Fibroblast of gingiva (primary cell): ENCODE measurements at regions not wholly inside any gene's neighbourhood (a gene's known extent, or its start where the extent isn't known, plus 50 kb on each side); places are given as distances from the start of the nearest gene placed in this dataset.

Experiments
- DNase-seq: peaks from one replicate; pipeline ENCODE4 v3.0.0-alpha.2; 2011; ENCODE audit warnings: low read depth

DNA sequence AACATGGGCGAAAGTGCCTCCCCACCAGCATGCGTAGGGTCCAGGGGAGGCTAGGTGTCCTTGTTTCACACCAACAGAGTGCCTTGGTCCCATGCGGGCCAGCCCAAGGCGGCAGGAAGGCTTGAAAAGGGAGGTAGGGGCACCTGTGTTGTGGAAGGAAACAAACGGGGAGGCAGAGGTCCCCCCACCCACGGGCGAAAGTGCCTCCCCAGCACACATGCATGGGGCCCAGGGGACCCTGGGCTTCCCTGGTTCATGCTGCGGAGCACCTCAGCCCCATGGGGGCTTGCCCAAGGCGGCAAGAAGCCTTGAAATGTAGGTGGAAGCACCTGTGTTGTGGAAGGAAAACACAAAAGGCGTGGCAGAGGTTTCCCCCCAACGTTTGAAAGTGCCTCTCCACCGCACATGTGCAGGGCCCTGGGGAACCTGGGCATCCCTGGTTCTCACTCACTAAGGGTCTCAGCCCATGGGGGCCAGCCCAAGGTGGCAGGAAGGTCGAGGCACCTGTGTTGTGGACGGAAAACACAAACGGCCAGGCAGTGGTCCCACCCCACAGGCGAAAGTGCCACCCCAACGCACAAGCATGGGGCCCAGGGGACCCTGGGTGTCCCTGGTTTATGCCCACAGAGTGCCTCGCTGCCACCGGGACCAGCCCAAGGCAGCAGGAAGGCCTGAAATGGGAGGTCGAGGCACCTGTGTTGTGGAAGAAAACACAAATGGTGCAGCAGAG, 374.7 kb downstream of the ALG10 start:
- DNase-seq: no peak

DNA sequence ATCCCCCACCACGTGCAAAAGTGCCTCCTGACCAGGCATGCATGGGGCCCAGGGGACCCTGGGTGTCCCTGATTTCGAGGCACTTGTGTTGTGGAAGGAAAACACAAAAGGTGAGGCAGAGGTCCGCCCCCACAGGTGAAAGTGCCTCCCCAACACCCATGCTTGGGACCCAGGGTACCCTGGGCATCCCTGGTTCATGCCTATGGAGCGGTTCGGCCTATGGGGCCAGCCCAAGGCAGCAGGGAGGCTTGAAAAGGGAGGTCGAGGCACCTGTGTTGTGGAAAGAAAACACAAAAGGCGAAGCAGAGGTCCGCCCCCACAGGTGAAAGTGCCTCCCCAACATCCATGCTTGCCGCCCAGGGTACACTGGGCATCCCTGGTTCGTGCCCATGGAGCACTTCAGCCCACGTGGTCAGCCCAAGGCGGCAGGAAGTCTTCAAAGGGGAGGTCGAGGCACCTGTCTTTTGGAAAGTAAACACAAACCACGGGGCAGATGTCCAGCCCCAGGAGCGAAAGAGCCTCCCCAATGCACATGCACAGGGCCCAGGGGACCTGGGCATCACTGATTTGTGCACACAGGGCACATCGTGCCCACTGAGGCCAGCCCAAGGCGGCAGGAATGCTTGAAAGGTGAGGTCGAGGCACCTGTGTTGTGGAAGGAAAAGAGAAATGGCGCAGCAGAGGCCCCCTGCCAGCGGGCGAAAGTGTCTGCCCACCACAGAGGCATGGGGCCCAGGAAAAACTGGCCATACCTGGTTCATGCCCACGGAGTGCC, 375.5 kb downstream of the ALG10 start:
- no peak for DNase-seq

DNA sequence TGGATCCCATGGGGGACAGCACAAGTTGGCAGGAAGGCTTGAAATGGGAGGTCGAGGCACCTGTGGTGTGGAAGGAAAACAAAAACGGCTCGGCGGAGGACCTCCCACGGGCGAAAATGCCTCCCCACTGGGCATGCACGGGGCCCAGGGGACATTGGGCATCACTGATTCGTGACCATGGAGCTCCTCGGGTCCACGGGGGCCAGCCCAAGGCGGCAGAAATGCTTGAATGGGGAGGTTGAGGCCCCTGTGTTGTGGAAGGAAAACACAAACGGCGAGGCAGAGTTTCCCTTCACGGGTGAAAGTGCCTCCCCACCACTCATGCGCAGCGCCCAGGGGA, 376.0 kb downstream of the ALG10 start:
- DNase-seq: no peak

DNA sequence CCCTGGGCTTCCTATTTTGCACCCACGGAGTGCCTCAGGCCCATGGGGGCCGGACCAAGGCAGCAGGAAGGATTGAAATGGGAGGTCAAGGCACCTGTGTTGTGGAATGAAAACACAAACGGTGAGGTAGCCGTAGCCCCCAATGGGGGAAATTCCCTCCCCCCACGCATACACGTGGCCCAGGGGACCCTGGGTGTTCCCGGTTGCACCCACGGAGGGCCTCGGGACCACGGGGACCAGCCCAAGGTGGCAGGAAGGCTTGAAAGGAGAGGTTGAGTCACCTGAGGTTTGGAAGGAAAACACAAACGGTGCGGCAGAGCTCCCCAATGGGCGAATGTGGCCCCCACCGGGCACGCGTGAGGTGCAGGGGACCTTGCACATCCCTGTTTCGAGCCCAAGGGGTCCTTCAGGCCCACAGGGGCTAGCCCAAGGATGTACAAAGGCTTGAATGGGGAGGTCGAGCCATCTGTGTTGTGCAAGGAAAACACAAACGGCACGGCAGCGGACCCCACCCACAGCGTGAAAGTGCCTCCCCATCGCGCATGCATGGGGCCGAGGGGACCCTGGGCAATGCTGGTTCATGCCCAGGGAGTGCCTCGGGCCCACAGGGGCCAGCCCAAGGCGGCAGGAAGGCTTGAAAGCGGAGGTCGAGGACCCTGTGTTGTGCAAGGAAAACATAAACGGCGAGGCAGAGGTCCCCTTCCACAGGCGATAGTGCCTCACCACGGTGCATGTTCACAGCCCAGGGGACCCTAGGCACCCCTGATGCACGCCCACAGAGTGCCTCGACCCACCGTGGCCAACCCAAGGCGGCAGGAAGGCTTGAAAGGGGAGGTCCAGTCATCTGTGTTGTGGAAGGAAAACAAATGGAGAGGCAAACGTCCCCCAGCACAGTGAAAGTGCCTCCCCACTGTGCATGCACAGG, 376.7 kb downstream of the ALG10 start:
- DNase-seq: no peak

DNA sequence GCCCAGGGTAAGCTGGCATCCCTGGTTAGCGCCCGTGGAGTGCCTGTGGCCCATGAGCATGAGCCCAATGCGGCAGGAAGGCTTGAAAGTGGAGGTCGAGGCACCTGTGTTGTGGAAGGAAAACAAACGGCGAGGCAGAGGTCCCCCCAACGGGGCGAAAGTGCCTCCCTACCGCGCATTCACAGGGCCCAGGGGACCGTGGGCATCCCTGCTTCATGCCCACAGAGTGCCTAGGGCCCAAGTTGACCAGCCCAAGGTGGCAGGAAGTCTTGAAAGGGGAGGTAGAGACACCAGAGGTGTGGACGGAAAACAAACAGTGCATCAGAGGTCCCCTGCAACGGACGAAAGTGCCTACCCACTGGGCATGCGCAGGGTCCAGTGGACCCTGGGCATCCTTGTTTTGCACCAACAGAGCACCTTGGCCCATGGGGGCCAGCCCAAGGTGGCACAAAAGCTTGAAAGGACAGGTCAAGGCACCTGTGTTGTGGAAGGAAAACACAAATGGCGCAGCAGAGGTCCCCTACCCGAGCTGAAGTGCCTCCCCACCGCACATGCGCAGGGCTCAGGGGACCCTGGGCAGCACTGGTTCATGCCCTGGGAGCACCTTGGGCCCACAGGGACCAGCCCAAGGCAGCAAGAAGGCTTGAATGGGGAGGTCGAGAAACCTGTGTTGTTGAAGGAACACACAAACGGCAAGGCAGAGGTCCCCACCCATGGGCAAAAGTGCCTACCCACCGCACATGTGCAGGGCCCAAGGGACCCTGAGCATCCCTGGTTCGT, 377.5 kb downstream of the ALG10 start:
- DNase-seq: no peak

DNA sequence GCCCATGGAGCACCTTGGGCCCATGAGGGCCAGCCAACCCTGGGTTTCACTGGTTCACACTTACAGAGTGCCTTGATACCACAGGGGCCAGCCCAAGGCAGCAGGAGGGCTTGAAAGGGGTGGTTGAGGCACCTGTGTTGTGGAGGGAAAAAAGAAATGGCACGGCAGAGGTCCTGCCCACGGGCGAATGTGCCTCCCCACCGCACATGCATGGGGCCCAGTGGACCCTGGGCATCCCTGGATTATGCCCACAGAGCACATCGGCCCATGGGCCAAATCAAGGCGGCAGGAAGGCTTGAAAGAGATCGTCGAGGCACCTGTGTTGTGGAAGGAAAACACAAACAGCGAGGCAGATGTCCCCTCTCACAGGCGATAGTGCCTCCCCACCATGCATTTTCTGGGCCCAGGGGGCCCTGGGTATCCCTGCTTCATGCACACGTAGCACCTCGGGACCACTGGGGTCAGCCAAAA, 378.1 kb downstream of the ALG10 start:
- DNase-seq: no peak

DNA sequence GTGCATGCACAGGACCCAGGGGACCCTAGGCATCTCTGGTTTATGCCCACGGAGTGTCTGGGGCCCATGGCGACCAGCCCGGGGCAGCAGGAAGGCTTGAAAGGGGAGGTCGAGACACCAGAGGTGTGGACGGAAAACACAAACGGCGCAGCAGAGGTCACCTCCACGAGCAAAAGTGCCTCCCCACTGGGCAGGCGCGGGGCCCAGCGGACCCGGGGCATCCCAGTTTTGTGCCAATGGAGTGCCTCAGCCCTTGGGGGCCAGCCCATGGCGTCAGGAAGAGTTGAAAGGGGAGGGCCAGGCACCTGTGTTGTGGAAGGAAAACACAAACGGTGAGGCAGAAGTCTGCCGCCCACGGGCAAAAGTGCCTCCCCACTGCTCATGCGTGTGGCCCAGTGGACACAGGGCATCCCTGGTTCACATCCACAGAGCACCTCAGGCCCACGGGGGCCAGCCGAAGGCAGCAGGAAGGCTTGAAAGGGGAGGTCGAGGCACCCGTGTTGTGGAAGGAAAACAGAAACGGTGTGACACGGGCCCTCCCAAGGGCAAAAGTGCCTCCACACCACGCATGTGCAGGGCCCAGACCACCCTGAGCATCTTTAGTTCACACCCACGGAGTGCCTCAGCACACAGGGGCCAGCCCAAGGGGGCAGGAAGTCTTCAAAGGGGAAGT, 378.8 kb downstream of the ALG10 start:
- DNase-seq: no peak

DNA sequence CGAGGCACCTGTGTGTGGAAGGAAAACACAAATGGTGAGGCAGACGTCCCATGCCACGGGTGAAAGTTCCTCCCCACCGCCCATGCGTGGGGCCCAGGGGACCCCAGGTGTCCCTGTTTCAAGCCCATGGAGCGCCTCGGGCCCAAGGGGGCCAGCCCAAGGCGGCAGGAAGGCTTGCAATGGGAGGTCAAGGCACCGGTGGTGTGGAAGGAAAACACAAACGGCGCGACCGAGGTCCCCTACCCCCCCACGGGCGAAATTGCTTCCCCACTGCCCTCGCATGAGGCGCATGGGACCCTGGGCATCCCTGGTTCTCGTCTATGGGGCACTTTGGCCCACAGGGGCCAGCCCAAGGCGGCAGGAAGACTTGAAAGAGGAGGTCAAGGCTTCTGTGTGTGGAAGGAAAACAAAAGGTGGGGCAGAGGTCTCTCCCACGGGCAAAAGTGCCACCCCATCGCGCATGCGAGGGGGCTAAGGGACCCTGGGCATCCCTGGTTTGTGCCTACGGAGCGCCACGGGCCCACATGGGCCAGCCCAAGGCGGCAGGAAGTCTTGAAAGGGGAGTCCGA, 379.4 kb downstream of the ALG10 start:
- DNase-seq: no peak

DNA sequence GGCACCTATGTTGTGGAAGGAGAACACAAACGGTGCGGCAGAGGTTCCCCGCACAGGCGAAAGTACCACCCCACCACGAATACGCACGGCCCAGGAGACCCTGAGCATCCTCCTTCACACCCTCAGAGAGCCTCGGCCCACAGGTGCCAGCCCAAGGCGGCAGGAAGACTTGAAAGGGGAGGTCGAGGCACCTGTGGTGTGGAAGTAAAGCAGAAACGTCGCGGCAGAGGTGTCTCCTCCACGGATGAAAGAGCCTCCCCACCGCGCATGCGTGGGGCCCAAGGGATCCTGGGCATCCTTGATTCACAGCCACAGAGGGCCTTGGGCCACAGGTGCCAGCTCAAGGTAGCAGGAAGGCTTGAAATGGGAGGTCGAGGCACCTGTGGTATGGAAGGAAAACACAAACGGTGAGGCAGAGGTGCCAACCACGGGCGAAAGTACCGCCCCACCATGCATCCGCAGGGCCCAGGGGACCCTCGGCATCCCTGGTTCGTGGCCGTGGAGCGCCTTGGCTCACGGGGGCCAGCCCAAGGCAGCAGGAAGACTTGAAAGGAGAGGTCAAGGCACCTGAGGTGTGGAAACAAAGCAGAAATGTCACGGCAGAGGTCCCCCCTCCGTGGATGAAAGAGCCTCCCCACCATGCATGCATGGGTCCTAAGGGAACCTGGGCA, 380.1 kb downstream of the ALG10 start:
- no peak for DNase-seq

DNA sequence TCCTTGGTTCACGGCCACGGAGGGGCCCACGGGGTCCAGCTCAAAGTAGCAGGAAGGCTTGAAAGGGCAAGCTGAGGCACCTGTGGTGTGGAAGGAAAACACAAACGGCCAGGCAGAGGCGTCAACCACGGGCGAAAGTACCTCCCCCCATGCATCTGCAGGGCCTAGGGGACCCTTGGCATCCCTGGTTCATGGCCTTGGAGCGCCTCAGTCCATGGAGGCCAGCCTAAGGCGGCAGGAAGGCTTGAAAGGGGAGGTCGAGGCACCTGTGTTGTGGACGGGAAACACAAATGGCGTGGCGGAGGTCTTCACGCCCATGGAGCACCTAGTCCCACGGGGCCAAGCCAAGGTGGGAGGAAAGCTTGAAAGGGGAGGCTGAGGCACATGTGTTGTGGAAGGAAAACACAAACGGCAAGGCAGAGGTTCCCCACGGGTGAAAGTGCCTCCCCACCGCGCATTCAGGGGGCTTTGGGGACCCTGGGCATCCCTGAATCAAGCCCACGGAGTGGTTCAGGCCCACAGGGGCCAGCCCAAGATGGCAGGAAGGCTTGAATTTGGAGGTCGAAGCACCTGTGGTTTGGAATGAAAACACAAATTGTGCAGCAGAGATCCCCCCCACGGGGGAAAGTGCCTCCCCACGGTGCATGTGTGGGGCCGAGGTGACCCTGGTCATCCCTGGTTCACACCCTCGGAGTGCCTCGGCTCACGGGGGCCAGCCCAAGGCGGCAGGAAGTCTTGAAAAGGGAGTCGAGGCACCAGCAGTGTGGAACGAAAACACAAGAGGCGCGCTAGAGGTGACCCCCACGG, 380.8 kb downstream of the ALG10 start:
- no peak for DNase-seq

DNA sequence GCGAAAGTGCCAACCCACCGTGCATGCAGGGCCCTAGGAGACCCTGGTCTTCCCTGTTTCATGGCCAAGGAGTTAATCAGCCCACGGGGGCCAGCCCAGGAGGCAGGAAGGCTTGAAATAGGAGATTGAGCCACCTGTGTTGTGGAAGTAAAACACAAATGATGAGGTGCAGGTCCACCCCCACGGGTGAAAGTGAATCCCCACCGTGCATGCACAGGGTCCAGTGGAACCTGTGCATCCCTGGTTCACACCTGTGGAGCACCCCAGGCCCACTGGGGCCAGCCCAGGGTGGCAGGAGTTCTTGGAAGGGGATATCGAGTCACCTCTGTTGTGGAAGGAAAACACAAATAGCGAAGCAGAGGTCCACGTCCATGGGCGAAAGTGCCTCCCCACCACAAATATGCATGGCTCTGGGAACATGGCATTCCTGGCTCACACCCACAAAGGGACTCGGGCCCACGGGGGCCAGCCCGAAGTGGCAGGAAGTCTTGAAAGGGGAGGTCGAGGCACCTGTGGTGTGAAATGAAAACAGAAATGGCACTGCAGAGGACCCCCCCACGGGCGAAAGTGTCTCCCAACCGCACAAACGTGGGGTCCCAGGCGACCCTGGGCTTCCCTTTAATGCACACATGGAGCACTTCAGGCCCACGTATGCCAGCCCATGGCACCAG, 381.5 kb downstream of the ALG10 start:
- no peak for DNase-seq

DNA sequence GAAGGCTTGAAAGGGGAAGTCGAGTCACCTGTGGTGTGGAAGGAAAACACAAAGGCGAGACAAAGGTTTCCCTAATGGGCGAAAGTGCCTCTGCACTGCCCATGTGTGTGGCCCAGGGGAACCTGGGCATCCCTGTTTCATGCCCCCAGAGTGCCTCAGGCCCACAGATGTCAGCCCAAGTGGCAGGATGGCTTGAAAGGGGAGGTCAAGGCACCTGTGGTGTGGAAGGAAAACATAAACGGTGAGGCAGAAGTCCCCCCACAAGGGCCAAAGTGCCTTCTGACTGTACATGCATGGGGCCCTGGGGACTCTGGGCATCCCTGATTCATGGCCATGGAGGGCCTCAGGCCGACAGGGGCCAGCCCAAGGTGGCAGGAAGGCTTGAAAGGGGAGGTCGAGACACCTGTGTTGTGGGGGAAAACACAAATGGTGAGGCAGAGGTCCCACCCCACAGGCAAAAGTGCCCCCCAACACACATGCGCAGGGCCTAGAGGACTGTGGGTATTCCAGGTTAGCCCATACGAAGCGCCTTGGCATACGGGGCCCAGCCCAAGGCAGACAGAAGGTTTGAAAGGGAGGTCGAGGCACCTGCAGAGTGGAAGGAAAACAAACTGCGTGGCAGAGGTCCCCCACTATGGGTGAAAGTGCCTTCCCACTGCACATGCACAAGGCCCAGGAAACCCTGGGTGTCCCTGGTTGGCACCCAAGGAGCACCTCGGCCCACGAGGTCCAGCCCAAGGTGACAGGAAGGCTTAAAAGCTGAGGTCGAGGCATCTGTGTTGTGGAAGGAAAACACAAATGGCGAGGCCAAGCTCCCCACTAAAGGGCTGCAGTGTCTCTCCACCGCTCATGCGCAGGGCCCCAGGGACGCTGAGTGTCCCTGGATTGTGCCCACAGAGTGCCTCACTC, 382.3 kb downstream of the ALG10 start:
- DNase-seq: no peak

DNA sequence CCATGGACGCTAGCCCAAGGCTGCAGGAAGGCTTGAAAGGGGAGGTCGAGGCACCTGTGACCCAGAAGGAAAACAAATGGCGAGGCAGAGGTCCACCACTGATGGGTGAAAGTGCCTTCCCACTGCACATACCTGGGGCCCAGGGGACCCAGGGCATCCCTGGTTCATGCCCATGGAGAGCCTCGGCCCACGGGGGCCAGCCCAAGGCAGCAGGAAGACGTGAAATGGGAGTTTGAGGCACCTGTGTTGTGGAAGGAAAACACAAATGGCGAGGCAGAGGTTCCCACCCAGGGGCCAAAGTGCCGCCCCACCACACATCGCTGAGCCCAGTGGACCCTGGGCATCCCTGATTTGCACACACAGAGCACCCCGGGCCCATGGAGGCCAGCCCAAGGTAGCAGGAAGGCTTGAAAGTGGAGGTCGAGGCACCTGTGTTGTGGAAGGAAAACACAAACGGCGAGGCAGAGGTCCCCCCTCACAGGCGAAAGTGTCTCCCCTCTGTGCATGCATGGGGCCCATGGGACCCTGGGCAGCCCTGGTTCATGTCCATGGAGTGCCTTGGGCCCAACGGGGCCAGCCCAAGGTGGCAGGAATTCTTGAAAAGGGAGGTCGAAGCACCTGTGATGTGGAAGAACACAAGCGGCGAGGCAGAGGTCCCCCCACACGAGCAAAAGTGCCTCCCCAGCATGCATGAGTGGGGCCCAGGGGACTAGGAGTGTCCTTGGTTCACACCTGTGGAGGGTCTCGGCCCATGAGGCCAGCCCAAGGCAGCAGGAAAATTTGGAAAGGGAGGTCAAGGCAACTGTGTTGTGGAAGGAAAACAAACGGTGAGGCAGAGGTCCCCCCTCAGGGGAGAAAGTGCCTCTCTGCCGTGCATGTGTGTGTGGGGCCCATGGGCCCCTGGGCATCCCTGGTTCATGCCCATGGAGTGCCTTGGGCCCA, 383.3 kb downstream of the ALG10 start:
- DNase-seq: no peak

DNA sequence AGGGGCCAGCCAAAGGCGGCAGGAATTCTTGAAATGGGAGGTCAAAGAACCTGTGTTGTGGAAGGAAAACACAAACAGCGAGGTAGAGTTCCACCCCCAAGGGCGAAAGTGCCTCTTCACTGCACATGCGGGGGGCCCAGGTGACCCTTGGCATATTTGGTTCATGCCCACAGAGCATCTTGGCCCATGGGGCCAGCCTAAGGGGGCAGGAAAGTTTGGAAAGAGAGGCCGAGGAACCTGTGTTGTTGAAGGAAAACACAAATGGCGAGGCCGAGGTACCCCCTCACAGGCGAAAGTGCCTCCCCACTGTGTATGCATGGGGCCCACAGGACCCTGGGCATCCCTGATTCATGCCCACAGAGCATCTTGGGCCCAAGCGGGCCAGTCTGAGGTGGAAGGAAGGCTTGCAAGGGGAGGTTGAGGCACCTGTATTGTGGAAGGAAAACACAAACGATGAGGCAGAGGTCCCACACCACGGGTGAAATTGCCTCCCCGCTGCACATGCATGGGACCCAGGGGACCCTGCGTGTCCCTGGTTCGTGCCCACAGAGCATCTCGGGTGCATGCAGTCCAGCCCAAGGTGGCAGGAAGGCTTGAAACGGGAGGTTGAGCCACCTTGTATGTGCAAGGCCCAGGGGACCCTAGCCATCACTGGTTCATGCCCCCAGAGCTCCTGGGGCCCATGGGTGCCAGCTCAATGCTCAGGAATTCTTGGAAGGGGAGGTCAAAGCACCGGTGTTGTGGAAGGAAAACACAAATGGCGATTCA, 384.1 kb downstream of the ALG10 start:
- DNase-seq: no peak

DNA sequence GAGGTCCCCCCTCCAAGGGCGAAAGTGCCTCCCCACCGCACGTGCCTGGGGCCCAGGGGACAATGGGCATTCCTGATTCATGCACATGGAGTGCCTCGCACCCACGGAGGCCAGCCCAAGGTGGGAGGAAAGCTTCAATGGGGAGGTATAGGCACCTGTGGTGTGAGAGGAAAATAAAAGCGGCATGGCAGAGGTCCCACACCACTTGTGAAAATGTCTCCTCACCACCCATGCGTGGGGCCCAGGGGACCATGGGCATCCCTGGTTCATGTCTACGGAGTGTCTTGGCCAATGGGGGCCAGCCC, 384.7 kb downstream of the ALG10 start:
- DNase-seq: no peak

DNA sequence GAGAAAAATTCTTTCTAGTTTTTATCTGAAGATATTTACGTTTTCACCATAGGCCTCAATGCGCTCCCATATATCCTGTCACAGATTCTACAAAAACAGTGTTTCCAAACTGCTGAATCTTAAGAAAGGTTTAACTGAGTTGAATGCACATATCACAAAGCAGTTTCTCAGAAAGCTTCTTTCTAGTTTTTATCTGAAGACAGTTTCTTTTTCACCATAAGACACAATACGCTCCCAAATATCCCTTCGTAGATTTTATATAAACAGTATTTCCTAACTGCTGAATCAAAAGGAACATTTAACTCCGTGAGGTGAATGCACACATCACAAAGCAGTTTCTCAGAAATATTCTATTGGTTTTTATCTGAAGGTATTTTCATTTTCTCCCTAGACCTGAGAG, 385.5 kb downstream of the ALG10 start:
- no peak for DNase-seq
